A549 (cell line): ENCODE measurements at regions not wholly inside any gene's neighbourhood (a gene's known extent, or its start where the extent isn't known, plus 50 kb on each side); places are given as distances from the start of the nearest gene placed in this dataset.

Experiments used
- EP300 ChIP-seq, 2 experiments: fragments of >200 bp; sonication (Bioruptor Twin); formaldehyde crosslinking; IDR thresholded peaks; 2 replicates in 1 of 2; 3 replicates in 1 of 2; pipeline ENCODE4 v1.6.1; 2016 to 2017
- HOXA7 ChIP-seq: fragments of 250-450 bp; sonication (Bioruptor Pico); IDR thresholded peaks from 2 replicates; pipeline ENCODE4 v1.5.0; 2020; ENCODE audit warnings: mild to moderate bottlenecking, moderate library complexity
- HOXB5 ChIP-seq: fragments of 250-450 bp; sonication (Bioruptor Pico); IDR thresholded peaks from 2 replicates; pipeline ENCODE4 v1.5.0; 2020; ENCODE audit warnings: mild to moderate bottlenecking, moderate library complexity
- JUN ChIP-seq, 2 experiments: fragments of >200 bp; sonication (Bioruptor Twin); formaldehyde crosslinking; IDR thresholded peaks; 2 replicates in 1 of 2; 3 replicates in 1 of 2; pipeline ENCODE4 v1.6.1; 2016 to 2017
- JUNB ChIP-seq: fragments of >200 bp; sonication (Bioruptor Twin); formaldehyde crosslinking; IDR thresholded peaks from 2 replicates; pipeline ENCODE4 v1.6.1; 2016
- MAX ChIP-seq: IDR thresholded peaks from 2 replicates; pipeline ENCODE4 v1.6.1; 2012
- NR3C1 ChIP-seq: fragments of >200 bp; sonication (Bioruptor Twin); formaldehyde crosslinking; IDR thresholded peaks from 3 replicates; pipeline ENCODE4 v1.6.1; 2017
- POLR2A ChIP-seq: IDR thresholded peaks from 2 replicates; pipeline ENCODE4 v1.6.1; 2012; ENCODE audit warnings: mild to moderate bottlenecking, low read length
- RNF2 ChIP-seq: fragments of 200-600 bp; sonication (generic); IDR thresholded peaks from 2 replicates; pipeline ENCODE4 v1.6.1; 2016; ENCODE audit warnings: low read depth, mild to moderate bottlenecking, antibody characterized with exemption, moderate library complexity, borderline replicate concordance
- TF ChIP-seq, protein P1 (sequence below): fragments of >200 bp; sonication (Bioruptor Twin); formaldehyde crosslinking; IDR thresholded peaks from 3 replicates; pipeline ENCODE4 v1.5.1; 2016

DNA sequence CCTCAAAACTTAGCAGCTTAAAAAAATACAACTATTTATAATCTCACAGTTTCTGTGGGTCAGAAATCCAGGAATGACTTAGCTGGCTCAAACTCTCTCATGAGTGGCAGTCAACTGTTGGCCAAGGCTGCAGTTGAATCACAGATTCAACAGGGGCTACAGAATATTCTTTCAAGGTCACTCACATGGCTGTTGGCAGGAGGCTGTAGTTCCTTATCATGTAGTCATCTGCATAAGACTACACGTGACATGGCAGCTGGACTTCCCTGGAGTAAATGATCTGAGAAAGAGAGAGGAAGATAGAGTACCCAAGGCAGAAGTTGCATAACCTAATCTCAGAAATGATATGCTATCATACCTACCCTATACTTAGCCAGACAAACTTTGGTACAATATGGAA, 75.2 kb upstream of the TSPAN2 start:
- TF ChIP-seq RNF2 (no peak), HOXA7 (CRISPR knock-in tag) (no peak), NR3C1 (no peak), JUN (IDR thresholded peaks at IDR 0.05) (no peak), POLR2A (no peak), HOXB5 (CRISPR knock-in tag) (no peak), MAX (no peak), JUNB (no peak), EP300 (IDR thresholded peaks at IDR 0.05) (no peak)
- TF ChIP-seq, protein P1, sequence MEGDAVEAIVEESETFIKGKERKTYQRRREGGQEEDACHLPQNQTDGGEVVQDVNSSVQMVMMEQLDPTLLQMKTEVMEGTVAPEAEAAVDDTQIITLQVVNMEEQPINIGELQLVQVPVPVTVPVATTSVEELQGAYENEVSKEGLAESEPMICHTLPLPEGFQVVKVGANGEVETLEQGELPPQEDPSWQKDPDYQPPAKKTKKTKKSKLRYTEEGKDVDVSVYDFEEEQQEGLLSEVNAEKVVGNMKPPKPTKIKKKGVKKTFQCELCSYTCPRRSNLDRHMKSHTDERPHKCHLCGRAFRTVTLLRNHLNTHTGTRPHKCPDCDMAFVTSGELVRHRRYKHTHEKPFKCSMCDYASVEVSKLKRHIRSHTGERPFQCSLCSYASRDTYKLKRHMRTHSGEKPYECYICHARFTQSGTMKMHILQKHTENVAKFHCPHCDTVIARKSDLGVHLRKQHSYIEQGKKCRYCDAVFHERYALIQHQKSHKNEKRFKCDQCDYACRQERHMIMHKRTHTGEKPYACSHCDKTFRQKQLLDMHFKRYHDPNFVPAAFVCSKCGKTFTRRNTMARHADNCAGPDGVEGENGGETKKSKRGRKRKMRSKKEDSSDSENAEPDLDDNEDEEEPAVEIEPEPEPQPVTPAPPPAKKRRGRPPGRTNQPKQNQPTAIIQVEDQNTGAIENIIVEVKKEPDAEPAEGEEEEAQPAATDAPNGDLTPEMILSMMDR: no peak
